Tibial nerve (tissue), 4 donors: ENCODE measurements at regions not wholly inside any gene's neighbourhood (a gene's known extent, or its start where the extent isn't known, plus 50 kb on each side); places are given as distances from the start of the nearest gene placed in this dataset.
"Not testable (repeated sequence)": the region's sequence is repeated elsewhere in the genome, so short reads cannot be mapped to it uniquely, and the experiment has no call there.

Experiments used
- EP300 ChIP-seq, 2 donors: sonication (generic); formaldehyde crosslinking; IDR thresholded peaks; one replicate each; pipeline ENCODE4 v1.6.1; 2017; ENCODE audit warnings: antibody characterized with exemption in 2 of 2, mild to moderate bottlenecking in 1 of 2
- POLR2A ChIP-seq, 2 donors: fragments of 450-650 bp; IDR thresholded peaks; one replicate each; pipeline ENCODE4 v1.6.1; 2017; ENCODE audit warnings: antibody characterized with exemption in 2 of 2, mild to moderate bottlenecking in 2 of 2, moderate library complexity in 2 of 2
- TF ChIP-seq, protein P1 (sequence below), 5 experiments: fragments of 200-600 bp in 3 of 5; fragments of 450-650 bp in 2 of 5; sonication (generic) in 3 of 5; IDR thresholded peaks; one replicate each; pipeline ENCODE4 v1.5.1; 2016 to 2019; ENCODE audit warnings: antibody characterized with exemption in 5 of 5, mild to moderate bottlenecking in 3 of 5, moderate library complexity in 2 of 5

DNA sequence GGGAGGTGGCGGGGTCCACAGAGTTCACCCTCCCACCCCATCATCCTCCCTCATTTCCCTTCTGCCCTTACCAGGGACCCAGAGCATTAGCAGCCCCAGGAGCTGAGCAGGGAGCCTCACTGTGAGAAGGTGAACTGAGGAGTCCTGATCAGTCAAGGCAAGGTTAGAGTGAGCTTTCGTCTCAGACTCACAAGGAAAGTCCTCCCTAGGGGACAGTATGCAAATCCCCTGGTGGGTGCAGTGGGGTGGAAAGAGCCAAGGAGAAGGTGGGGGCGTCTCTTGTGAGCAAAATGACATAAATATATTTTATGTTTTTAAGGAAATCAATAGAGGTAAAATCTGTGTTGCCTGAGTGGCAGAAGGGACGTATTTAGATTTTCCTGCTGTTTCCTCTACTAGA, 329.1 kb downstream of the RPIA start:
- TF ChIP-seq, protein P1, sequence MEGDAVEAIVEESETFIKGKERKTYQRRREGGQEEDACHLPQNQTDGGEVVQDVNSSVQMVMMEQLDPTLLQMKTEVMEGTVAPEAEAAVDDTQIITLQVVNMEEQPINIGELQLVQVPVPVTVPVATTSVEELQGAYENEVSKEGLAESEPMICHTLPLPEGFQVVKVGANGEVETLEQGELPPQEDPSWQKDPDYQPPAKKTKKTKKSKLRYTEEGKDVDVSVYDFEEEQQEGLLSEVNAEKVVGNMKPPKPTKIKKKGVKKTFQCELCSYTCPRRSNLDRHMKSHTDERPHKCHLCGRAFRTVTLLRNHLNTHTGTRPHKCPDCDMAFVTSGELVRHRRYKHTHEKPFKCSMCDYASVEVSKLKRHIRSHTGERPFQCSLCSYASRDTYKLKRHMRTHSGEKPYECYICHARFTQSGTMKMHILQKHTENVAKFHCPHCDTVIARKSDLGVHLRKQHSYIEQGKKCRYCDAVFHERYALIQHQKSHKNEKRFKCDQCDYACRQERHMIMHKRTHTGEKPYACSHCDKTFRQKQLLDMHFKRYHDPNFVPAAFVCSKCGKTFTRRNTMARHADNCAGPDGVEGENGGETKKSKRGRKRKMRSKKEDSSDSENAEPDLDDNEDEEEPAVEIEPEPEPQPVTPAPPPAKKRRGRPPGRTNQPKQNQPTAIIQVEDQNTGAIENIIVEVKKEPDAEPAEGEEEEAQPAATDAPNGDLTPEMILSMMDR (IDR thresholded peaks at IDR 0.05) = not testable (repeated sequence)
- TF ChIP-seq POLR2A, EP300 (IDR thresholded peaks at IDR 0.05): not testable (repeated sequence)
